Left renal pelvis (tissue), 4 donors: ENCODE measurements at regions not wholly inside any gene's neighbourhood (a gene's known extent, or its start where the extent isn't known, plus 50 kb on each side); places are given as distances from the start of the nearest gene placed in this dataset.

Source experiments
- DNase-seq, 4 donors: peaks; one replicate each; pipeline ENCODE4 v3.0.0-alpha.2; 2013; ENCODE audit warnings: low read depth in 4 of 4, low spot score in 3 of 4

DNA sequence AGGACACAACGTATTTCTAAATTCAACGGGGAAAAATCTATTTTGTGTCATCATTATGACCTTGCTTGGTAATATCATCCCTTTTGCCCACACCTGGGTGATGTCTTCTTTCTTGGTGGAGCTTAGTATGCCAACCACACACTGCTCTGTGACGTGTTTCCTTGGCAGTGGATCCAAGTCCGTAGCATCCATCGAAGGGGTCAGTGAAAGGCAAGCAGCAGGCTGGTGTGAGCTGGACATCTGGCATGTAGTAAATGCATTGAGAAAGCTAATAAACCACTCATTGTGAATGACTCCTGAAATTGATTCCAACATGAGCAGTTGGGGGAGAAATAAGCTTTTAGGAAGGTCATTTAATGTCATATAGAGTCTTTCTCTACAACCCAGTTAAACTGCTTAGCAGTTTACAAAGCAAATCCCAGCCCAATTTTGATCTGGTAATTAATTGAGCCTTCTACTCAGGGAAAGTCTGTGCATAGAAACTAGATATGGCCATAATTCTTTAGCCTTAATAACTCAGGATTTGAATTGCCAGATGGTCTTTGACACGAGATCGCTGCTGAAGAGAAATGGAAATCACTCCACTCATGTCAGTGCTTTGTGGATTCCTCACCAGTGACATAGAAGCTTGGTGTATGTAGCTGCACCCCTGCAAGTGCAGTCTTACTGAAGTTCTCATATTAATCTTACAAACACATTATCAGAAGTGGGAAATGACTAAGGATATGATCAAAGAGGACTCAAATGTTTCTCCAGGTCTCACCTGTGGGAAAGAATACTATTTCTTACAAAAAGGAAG is 494.8 kb downstream of the CMPK2 start:
- DNase-seq = no peak

DNA sequence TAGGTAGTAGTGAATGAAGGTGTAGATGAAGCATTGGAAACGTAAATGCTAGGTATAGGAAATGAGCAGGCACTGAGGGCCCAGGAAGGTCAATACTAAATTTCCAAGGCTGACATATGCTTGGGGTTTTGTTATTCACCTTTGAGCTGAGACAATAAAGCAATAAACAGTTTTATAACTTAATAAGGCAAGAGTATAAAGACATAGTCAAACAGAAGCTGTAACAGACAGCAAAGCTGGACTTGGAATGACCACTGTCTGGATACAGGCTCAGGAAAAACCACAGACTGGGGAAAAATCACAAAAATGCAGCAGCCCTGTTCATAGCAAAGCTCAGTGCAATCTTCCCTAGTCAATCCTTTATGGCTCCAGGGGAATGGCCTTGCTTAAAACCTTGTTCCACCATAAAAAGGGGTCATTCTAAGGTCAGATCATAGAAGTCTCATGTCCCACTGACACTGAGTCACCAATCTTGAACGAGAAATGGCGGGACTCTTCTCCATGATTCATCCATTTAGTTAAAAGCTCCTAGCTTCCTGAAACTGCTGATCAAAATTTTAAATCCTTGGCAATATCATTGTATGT is 493.3 kb downstream of the CMPK2 start:
- no peak for DNase-seq

DNA sequence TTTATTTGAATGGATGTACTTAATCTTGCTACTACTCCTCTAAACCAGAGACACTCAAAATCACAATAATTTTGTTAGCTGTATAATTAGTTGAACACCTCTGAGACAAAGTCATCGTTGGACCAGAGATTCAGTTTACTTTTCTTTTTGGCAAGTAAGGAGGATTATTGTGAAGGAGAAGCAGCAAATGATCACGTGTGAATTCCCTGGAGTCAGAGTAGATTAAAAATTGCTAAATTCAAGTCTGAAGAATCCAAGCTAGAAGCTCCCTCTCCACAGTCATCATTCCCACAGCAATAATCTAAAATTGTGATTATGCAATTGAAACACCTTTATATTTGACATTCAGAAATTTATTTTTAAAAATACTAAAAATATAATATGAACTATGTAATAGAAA is 484.4 kb downstream of the CMPK2 start:
- DNase-seq = no peak

DNA sequence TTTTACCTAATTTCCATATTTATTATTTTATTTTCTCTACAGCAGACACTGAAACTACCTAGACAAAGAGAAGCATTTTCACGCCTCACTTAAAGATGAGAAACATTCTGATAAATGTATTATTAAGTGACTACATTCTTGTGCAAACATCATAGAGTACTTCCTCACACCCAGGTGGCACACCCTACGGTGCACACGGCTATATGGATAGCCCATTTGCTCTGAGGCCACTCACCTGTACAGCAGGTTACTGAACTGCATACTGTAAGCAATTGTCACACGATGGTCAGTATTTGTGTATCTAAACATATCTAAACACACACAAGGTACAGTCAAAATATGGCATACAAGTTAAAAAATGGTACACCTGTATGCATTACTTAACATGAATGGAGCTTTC is 481.4 kb downstream of the CMPK2 start:
- DNase-seq = no peak

DNA sequence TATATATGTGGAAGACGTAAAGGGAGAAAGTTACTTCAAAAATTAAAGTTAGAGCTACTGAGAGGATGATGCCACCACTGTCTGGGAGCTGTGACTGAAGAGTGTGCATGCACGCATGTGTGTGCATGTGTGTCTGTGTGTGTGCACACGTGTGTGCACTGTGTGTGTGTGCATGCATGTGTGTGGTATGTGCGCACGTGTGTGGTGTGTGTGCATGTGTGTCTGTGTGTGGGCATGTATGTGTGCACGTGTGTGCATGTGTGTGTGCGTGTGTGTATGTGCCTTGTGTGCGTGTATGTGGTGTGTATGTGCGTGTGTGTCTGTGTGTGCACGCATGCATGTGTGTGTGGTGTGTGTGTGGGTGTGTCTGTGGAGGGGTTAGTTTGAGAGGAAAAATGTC is 473.4 kb downstream of the CMPK2 start:
- no peak for DNase-seq

DNA sequence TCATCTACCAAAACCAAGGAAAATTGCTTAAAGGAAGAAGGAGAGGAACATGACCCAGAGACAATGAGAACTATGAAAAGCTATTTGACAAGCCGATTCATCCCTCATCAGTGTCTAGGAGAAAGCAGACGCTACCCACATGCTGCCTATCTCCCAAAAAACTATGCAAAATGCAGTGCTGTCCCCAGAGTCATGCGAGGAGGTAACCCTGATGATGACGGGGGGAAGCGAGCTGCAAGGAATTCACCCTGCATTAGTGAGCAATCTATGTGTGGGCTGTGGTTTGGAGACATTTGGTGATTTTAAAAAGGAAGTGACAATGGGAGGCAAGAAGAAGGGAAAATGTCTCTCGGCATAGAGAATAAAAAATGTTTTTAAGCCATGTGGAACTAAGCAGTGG is 472.7 kb downstream of the CMPK2 start:
- DNase-seq = no peak

DNA sequence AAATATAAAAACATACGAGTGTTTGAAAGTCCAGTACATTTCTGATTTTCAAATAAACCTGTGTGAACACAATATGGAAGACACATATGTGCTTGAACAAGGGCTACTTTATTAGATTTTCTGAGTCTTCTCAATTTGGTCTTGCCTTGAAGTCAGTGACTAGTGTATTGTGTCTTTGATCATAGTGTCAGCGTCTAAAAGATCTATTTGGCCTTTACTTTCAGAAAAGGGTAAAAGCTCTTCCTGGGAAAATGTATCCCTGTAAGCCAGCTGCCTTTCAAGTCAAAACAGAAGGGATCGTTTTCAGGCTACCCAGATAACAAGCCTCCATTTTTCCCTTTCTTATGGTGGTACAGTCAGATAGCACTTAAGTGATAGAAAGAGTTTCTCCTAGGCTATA is 471.9 kb downstream of the CMPK2 start:
- DNase-seq = no peak

DNA sequence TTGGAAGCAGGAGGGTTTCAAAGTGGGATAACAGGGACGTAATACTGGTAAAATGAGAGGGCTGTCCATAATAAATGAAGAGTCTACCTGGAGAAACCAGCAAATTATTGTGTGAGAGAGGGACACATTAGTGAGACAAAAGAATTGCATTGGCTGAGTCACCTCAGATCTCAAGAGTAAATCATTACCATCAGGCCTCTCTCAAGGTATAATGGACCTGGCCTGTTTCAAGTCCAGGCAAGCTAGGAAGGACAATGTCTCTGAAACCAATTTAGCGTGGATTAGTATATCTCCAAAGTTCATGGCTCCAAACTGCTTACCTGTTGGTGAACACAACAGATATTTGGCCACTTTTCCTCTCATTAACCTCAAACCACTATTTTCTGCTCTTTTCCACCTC is 471.4 kb downstream of the CMPK2 start:
- DNase-seq = no peak

DNA sequence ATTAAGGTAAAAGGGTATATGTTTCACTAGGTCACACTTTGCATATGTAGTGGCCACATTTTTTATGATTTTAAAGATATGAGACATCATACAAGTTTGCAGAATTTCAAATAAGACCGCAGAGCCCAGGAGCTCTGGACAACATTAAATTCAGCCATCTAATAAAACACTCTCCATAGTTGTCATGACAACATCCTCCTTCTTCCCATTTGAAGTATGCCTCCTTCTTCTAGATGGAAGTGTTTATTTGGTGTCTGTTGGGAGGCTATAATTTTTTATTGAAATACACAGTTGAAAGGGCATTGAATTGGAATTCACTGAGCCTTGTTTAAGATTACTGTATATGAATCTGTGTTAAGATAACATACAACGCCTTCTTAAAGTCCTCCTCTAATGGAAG is 467.3 kb downstream of the CMPK2 start:
- no peak for DNase-seq

DNA sequence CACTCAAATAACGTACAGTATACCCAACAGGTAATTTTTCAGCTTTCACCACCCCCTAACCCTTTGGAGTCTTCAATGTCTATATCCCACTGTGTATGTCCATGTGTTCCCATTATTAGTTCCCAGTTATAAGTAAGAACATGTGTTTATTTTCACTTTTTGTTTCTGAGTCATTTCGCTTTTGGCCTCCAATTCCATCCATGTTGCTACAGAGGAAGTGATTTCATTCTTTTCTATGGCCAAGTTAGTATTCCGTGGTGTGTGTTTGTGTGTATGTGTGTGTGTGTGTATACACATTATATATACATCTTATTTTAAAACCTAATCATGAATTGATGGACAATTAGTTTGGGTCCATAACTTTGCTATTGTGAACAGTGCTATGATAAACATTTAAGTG is 464.4 kb downstream of the CMPK2 start:
- DNase-seq = no peak

DNA sequence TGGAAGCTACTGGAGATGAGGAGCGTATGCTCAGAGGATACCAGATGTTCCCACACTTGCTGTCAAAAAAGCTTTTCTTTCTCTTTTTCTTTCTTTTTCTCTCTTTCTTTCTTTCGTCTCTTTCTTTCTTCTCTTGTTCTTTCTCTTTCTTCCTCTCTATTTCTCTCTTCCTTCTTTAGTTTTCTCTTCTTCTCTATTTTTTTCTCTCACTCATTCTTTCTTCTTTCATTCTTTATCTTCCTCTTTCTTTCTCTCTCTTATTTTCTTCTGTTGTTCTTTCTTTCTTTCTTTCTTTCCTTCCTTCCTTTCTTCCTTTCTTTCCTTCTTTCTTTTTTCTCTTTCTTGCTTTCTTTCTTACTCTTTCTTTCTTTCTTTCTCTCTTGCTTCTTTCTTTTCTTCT is 457.6 kb downstream of the CMPK2 start:
- no peak for DNase-seq

DNA sequence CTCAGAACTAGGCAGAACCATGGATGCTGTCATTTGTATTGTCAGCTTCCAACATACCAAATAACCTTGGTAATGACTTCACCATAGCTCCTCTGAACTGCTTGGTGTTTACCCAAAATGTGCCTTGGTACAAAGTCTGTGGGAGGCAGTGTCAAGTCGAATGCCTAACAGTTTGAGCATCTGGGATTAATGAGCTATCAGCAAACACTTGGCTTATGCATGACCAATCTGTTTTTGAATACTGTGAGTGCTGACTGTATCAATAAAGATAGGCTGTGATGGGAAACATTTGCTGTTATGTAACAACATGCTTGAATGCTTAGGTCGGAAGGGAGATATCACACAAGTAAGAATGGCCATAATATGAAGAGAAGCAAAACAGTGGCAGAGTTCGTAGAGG is 455.4 kb downstream of the CMPK2 start:
- no peak for DNase-seq

DNA sequence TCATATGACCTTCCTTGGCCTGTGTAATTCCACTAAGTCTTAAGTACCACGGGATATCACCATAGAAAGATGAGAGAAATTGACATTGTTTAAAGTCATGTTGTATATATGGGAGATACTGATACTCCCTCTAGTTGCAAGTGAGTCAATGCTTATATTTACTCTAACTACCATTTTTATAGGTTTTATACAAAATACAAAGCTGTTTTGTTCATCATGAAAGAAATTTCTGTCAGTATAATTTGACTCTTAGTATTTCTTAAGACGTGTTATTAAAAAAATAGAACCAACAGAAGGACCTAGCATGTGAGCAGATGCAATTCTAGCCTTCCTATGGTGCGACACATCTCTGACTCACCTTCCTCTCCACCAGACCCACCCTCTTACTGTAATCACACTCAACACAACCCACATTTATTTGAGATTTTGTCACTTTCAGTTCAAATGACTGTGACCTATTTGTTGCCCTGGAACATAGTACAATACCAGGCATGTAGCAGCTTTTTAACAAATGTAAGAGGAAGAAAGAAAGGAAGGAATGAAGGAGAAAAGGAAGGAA is 453.1 kb downstream of the CMPK2 start:
- no peak for DNase-seq

DNA sequence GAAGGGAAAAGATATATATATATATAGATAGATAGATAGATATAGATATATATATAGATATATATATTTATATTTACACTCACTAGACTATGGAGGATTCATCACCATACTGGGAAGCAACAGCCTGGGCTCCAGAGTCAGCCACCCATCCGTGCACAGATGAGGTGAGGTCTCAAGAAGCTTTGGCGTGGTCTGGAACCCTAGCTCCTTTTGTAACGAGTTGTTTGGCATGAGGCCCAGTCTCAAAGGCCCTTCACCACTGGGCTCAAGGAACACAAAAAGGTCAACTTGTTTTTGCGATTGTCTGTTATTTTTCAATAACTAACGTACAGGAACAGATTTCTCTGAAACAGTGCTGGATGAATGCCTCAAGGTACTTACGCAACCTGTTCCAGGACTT is 448.7 kb downstream of the CMPK2 start:
- no peak for DNase-seq

DNA sequence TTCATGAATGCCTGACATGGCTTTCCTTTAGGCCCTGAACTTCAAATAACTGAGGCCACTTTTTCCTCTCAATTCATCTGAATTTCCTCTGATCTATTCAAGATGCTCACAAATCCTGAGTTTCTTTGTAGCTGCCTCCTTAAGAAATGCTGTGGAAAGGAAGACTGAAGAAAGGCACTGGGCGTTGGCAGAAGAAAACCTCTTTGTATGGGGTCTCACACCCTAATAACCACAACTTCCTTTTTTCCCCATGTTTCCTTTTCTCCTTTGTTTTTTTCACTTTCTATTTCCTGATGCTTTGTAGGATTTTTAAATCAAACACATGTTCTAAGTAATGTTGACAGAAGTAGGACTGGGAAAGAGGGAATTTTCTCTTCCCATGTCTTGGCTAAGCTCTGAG is 447.4 kb downstream of the CMPK2 start:
- no peak for DNase-seq

DNA sequence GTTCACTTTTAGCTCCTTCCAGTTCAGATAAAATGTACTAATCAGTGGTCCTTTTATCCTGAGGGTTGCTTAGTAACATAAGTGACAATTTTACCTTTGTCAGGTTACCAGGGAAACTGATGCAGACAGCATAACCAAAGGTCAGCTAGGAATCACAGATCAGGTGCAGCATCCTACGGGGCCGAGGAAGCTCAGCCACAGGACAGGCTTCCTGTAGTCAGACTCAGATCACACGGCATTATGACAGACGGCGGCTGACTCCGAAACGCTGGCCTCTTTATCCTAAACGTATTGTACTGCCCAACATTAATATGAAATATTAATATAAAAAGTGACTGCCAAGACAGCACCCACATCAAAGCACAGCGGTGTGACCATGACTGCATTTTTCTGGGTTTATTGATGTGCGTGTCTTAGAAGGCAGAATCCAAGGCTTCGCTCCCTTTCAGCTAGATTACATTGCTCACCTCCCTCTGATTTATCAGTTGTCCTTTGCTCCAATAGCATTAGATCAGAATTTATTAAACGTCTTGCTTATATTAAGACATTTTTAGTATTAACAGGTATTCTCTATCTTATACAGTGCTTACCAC is 444.5 kb downstream of the CMPK2 start:
- DNase-seq = no peak

DNA sequence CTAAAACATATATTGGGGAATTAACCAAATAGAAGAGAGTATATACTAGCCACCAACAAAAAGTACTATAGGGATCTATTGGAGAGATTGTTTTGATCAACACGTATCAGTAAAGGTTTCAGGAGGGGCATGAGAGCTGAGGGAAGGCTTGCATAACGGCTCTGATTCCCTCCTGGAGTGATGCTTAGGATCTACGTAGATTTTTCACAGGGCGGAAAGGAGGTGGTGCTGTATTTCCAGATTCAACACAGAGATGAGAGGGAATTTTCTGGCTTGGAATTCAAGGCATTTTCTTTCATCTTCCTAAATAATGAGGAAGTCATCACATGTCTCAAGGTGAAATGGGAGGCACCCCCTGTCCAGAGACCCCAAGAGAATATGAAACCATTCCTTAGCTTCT is 443.8 kb downstream of the CMPK2 start:
- no peak for DNase-seq

DNA sequence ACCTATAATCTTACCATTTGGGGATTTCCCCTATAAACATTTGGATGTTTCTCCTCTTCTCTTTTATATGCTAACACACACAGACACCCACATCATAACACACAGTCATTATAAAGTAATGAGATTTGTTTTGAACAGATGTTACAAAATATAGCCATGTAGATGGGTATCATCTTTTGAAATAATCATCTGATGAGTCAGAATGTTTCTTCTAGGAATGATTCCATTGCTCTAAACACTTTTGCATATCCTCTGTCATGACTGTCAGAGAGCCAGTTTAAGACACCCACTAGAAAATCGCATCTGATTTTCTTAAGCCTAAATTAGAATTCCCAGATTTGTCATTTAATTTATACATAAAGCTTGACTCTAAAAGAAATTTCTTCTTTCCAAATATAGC is 442.6 kb downstream of the CMPK2 start:
- DNase-seq = no peak

DNA sequence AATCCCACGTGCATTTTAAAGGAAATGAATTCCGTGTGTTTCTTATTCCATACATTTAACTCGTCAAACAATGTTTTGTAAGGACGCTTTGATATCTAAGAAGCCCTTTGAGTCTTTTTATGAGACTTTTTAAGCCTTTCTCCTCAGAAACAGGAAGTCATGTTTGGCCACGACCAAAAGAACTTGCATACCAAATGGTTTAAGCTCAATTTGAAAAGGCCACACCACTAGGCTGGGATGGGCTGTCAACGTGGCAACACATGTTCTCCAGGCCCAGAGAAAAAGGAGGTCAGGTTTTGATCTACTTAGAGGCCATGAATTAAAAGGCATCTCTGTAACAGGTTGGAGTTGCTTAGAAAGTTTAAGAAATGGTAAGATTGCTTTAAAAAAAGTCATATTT is 441.8 kb downstream of the CMPK2 start:
- DNase-seq = no peak

DNA sequence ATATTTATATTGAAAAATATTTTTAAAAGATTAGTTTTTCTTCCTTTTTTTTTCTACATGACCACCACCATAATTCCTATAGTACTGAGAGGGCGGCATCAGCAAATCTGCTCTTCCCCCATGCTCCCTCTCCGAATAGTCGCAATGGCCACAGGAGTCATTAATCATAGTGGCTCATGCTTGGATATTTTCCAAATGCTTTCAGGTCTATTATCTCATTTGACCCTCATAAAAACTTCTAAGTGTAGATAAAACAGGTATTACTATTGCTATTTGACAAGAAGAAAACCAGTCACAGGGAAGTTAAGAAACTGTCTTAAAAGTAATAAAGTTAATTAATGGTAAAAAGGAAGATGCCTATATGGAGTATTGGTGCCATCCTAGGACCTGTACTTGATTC is 440.7 kb downstream of the CMPK2 start:
- no peak for DNase-seq

DNA sequence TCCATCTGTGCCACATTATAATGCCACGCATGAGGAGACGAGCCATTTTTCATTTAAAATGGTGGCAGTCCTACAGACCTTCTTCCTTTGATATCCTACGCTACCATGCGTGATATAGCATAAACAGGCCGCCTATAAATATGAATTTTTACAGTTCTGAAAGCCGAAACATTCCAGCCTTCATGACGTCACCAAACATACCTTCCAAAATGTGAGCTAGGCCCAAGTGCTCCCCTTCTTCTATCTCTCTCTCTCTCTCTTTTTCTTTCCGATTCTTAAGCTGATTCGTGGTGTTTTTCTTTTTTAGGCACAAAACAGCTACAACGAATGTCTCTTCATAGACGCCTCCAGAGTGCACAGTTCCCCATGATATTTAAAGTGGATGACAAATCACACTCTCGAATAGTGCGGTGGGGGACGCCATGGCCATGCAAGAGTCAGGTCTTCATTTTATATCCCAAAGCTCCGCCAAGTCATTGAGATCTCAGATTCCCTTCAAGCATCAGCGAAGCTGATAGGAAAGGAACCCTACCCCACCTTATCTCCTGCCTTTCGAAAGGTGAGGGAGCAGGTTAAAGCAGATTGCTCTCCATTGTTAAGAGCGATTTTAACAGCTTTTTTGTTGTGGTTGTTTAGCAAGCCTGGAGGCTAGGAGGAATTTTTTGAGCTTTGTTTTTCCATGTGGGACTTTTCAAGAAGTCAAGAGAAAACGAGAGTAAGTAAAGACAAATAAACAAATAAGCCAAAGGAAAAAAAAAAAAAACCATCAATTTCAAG is 436.3 kb downstream of the CMPK2 start:
- DNase-seq = no peak
